BE2C (cell line): ENCODE measurements at regions not wholly inside any gene's neighbourhood (a gene's known extent, or its start where the extent isn't known, plus 50 kb on each side); places are given as distances from the start of the nearest gene placed in this dataset.
"Not testable (repeated sequence)": the region's sequence is repeated elsewhere in the genome, so short reads cannot be mapped to it uniquely, and the experiment has no call there.

Source experiments
- DNase-seq: peaks from one replicate; pipeline ENCODE4 v3.0.0-alpha.2; 2020
- H3K27me3 ChIP-seq: fragments of 250-450 bp; sonication (Bioruptor Pico); 2 replicates; pipeline ENCODE4 v1.5.1; 2020; ENCODE audit warnings: mild to moderate bottlenecking
- H3K36me3 ChIP-seq: fragments of 250-450 bp; sonication (Bioruptor Pico); 2 replicates; pipeline ENCODE4 v1.5.1; 2020; ENCODE audit warnings: mild to moderate bottlenecking
- H3K4me1 ChIP-seq: fragments of 250-450 bp; sonication (Bioruptor Pico); 2 replicates; pipeline ENCODE4 v1.5.1; 2020
- H3K4me3 ChIP-seq: 2 replicates; pipeline ENCODE4 v1.5.1; 2011; ENCODE audit warnings: low read depth, low read length
- H3K9me3 ChIP-seq: fragments of 250-450 bp; sonication (Bioruptor Pico); 2 replicates; pipeline ENCODE4 v1.5.1; 2020
- TF ChIP-seq, protein P1 (sequence below): IDR thresholded peaks from 2 replicates; pipeline ENCODE4 v1.5.1; 2012; ENCODE audit warnings: mild to moderate bottlenecking, low read depth, low read length

DNA sequence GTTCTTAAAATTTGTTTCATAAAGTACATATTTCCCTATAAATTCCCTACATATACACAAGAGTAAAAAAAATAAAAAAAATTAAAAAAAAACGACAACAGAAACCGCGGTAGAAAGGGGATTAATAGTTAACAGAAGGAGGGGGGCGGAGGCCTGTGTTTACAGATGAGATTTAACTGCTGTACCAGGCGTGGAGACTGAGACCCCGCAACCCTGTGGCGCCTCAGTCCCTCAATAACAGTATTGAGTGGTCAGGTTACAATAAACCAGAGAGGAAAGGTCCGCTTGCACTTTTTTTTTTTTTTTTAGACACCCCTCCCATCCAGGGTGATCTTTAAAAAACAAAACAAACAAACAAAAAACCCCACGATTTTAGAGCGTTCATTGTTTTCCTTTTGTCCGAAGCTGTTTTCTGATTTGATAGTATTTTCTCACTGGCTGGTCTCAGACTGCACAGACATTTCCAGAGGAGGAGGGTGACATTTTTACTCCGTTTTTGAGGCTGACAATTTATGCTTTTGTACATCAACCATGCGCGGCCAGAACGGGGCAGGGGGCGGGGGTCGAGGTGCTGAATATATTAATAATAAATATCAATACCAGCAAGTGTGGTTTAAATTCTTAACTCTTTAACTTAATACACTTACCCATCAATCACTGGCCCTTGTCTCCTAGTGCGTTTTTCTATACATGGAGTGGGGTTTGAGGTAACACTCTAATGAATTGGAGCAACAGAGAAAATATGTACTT lies 1223.9 kb downstream of the BRINP3 start:
- Histone ChIP-seq H3K4me3 (no peak overlapping the region), H3K36me3 (no peaks in the 10 kb centered on the region), H3K9me3 (peaks cover 2% of the 10 kb centered on the region; the same call in 1 of the 2 replicates), H3K4me1 (no peaks in the 10 kb centered on the region), H3K27me3 (no peaks in the 10 kb centered on the region)
- TF ChIP-seq, protein P1, sequence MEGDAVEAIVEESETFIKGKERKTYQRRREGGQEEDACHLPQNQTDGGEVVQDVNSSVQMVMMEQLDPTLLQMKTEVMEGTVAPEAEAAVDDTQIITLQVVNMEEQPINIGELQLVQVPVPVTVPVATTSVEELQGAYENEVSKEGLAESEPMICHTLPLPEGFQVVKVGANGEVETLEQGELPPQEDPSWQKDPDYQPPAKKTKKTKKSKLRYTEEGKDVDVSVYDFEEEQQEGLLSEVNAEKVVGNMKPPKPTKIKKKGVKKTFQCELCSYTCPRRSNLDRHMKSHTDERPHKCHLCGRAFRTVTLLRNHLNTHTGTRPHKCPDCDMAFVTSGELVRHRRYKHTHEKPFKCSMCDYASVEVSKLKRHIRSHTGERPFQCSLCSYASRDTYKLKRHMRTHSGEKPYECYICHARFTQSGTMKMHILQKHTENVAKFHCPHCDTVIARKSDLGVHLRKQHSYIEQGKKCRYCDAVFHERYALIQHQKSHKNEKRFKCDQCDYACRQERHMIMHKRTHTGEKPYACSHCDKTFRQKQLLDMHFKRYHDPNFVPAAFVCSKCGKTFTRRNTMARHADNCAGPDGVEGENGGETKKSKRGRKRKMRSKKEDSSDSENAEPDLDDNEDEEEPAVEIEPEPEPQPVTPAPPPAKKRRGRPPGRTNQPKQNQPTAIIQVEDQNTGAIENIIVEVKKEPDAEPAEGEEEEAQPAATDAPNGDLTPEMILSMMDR, result no peak
- DNase-seq, result no peak

DNA sequence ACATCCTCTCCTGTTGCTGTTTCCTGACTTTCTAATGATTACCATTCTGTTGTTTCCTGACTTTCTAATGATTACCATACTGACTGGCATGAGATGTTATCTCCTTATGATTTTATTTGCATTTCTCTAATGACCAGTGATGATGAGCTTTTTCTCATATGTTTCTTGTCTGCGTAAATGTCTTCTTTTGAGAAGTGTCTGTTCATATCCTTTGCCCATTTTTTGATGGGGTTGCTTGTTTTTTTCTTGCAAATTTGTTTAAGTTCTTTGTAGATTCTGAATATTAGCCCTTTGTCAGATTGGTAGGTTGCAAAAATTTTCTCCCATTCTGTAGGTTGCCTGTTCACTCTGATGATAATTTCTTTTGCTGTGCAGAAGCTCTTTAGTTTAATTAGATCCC lies 1216.5 kb downstream of the BRINP3 start:
- not testable (repeated sequence) for DNase-seq, H3K4me3 ChIP-seq, H3K9me3 ChIP-seq, H3K4me1 ChIP-seq, H3K36me3 ChIP-seq, H3K27me3 ChIP-seq

DNA sequence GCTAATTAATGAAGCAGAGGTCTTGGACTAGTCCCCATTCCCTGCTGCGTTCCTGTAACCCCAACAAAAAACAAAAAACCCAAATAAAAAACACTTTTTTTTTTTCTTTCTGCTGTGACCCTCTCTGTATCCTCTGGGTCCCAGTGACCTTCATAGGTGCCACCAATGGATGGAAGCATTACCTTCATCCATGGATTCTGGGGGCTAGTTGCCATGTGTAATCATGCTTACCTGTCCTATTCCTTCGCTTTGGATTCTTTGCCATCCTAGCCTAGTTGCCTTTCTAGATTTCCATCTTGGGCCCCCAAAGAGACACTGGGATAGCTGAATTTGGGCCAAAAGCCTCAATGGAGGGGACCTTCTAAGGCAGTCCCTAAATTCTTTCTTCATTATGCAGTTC lies 1208.7 kb downstream of the BRINP3 start:
- Histone ChIP-seq H3K4me1 (no peaks in the 10 kb centered on the region), H3K27me3 (no peaks in the 10 kb centered on the region), H3K4me3 (no peak overlapping the region), H3K36me3 (no peaks in the 10 kb centered on the region), H3K9me3 (no peaks in the 10 kb centered on the region; the same call in 1 of the 2 replicates)
- no peak for DNase-seq
- TF ChIP-seq, protein P1, result no peak

DNA sequence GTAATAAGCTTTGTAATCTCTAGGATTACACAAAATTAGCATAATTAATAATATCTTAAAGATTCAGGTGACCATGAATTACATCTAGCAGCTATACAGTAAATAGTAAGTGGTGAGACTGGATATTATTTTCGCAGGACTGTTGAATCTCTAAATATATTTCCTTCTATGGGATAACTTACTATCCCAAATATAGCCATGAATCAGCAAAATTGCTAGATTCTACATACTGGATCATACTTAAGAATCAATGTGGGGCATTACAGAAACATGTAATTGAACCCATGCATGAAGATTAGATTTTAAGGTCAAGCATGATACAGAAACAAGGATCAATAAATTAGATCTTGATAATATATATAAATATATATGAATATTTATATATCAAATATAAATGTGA lies 1203.4 kb downstream of the BRINP3 start:
- Histone ChIP-seq H3K36me3 (no peaks in the 10 kb centered on the region), H3K4me1 (no peaks in the 10 kb centered on the region), H3K4me3 (no peak overlapping the region), H3K9me3 (no peaks in the 10 kb centered on the region; the same call in 1 of the 2 replicates), H3K27me3 (no peaks in the 10 kb centered on the region)
- TF ChIP-seq, protein P1, result no peak
- DNase-seq, result no peak

DNA sequence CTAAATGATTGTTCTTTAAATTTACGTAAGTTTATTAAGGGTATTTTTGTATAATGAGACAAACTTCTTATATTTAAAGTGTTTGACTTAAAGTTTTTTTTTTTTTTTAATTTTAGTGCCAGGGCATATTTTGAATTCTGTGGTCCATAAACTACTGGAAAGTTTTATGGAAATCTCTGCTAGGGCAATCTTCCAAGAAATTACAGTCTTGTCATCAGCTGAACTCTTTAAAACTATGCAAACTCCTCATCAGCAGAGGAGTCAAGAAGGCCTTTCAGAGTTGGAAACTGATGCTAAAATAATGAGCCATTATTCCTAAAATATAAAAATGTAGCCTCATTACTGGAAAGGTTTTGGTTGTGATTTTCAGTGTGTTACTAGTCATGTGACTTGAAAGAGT lies 1201.9 kb downstream of the BRINP3 start:
- no peaks in the 10 kb centered on the region for H3K4me1 ChIP-seq
- H3K27me3 ChIP-seq, result no peaks in the 10 kb centered on the region
- TF ChIP-seq, protein P1, result no peak
- DNase-seq, result no peak
- no peaks in the 10 kb centered on the region for H3K36me3 ChIP-seq
- no peaks in the 10 kb centered on the region for H3K9me3 ChIP-seq
- no peak overlapping the region for H3K4me3 ChIP-seq

DNA sequence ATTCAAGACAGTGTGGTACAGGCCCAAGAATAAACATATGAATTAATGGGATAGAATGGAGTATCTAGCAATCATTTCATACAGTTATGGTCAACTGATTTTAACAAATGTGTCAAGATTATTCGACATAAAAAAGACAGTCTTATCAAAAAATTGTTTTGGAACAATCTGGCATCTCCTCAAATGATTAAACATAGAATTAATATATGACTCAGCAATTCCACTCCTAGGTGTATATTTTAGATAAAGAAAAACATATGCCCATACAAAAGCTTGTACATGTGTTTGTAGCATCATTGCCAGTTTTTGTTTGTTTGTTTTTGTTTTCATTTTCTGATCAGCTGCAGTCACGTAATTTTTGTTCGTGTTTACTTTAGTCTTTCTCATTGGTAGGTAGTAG lies 1188.3 kb downstream of the BRINP3 start:
- TF ChIP-seq, protein P1, result no peak
- no peak for DNase-seq
- H3K9me3 ChIP-seq, result no peaks in the 10 kb centered on the region
- no peaks in the 10 kb centered on the region for H3K36me3 ChIP-seq
- H3K4me3 ChIP-seq, result no peak overlapping the region
- no peaks in the 10 kb centered on the region for H3K4me1 ChIP-seq
- H3K27me3 ChIP-seq, result no peaks in the 10 kb centered on the region

DNA sequence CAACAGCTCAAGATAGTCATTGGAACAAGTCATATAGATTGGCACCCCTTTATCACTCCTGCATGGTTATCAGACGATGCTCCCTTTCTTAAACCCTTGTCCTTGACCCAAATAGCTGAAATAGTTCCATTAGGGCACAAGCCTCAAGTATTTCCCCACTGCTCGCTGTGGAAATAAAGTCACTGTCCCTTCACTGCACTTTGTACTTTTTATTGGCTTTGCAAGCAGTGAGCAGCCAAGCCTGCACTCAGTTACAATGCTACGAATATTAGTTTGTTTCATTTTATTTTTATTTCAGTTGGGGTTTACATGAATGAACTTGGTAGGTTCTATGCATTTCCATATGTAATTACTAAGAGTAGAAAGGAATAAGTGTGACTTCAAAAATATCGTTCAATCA lies 1176.4 kb downstream of the BRINP3 start:
- no peaks in the 10 kb centered on the region for H3K36me3 ChIP-seq
- H3K4me3 ChIP-seq, result no peak overlapping the region
- H3K4me1 ChIP-seq, result no peaks in the 10 kb centered on the region
- H3K27me3 ChIP-seq, result no peaks in the 10 kb centered on the region
- DNase-seq, result no peak
- no peaks in the 10 kb centered on the region for H3K9me3 ChIP-seq
- TF ChIP-seq, protein P1, result no peak
